A673 (cell line): ENCODE measurements at regions not wholly inside any gene's neighbourhood (a gene's known extent, or its start where the extent isn't known, plus 50 kb on each side); places are given as distances from the start of the nearest gene placed in this dataset.

ENCODE experiments used
- EZH2 ChIP-seq: fragments of 200-600 bp; sonication (generic); IDR thresholded peaks from 2 replicates; pipeline ENCODE4 v1.6.1; 2017; ENCODE audit warnings: borderline replicate concordance, low read depth, mild to moderate bottlenecking, mixed read lengths, antibody characterized with exemption, low read length; ENCODE audit not compliant: poor library complexity, severe bottlenecking
- TF ChIP-seq, protein P1 (sequence below): fragments of 300-800, 200-600 bp; sonication (generic); conservative IDR thresholded peaks from 2 replicates; pipeline ENCODE4 v1.5.1; 2017; ENCODE audit warnings: low read depth, mild to moderate bottlenecking, antibody characterized with exemption, low read length, moderate library complexity, mixed read lengths

DNA sequence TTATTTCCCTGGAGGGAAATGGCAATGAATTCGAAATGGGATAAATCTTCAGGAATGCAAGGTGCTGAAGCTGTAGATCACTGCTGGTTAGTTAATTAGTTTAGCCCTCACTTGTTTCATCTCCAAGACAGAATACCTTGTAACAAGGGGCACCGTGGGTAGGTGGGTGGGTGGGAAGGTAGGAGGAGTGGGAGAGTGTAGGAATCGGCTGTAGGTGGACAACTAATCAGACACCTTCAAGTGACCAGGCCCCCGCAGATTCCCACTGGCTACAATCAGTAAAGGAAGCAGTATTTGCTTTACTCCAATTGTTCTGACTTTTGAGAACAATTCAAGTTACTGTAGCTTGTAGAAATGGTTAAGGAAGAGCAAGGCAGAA lies 293.7 kb downstream of the TLE1 start:
- TF ChIP-seq, protein P1, sequence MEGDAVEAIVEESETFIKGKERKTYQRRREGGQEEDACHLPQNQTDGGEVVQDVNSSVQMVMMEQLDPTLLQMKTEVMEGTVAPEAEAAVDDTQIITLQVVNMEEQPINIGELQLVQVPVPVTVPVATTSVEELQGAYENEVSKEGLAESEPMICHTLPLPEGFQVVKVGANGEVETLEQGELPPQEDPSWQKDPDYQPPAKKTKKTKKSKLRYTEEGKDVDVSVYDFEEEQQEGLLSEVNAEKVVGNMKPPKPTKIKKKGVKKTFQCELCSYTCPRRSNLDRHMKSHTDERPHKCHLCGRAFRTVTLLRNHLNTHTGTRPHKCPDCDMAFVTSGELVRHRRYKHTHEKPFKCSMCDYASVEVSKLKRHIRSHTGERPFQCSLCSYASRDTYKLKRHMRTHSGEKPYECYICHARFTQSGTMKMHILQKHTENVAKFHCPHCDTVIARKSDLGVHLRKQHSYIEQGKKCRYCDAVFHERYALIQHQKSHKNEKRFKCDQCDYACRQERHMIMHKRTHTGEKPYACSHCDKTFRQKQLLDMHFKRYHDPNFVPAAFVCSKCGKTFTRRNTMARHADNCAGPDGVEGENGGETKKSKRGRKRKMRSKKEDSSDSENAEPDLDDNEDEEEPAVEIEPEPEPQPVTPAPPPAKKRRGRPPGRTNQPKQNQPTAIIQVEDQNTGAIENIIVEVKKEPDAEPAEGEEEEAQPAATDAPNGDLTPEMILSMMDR = no peak
- TF ChIP-seq EZH2 = no peak
